Astrocyte of the spinal cord (primary cell): ENCODE measurements at regions not wholly inside any gene's neighbourhood (a gene's known extent, or its start where the extent isn't known, plus 50 kb on each side); places are given as distances from the start of the nearest gene placed in this dataset.
A peak's percentile ranks its signal among the peaks of the same experiment; 100 is the strongest.

Experiments
- DNase-seq: peaks from one replicate; pipeline ENCODE4 v3.0.0; 2011; ENCODE audit warnings: low read depth, low spot score
- H3K4me3 ChIP-seq: 2 replicates; pipeline ENCODE4 v1.5.1; 2011; ENCODE audit warnings: low read depth, mild to moderate bottlenecking, low read length, moderate library complexity
- CTCF ChIP-seq: IDR thresholded peaks from 2 replicates; pipeline ENCODE4 v1.5.1; 2012; ENCODE audit warnings: low read depth, mild to moderate bottlenecking, low read length, inconsistent platforms
- in situ Hi-C: cut with HindIII; loops from 2 replicates; pipeline ENCODE4 v1.10.0; 2017; ENCODE audit warnings: low sequenced_read_pairs

GRCh38 chr14:87233806-87234384, 759.1 kb downstream of the GALC start:
- no peak for DNase-seq
- in situ Hi-C loops = no loop called here
- no peak overlapping the region for H3K4me3 ChIP-seq
- TF ChIP-seq CTCF = no peak

GRCh38 chr14:87233266-87233665, 759.7 kb downstream of the GALC start:
- DNase-seq = no peak
- no peak for TF ChIP-seq CTCF
- no peak overlapping the region for H3K4me3 ChIP-seq
- in situ Hi-C loops = no loop called here

DNA sequence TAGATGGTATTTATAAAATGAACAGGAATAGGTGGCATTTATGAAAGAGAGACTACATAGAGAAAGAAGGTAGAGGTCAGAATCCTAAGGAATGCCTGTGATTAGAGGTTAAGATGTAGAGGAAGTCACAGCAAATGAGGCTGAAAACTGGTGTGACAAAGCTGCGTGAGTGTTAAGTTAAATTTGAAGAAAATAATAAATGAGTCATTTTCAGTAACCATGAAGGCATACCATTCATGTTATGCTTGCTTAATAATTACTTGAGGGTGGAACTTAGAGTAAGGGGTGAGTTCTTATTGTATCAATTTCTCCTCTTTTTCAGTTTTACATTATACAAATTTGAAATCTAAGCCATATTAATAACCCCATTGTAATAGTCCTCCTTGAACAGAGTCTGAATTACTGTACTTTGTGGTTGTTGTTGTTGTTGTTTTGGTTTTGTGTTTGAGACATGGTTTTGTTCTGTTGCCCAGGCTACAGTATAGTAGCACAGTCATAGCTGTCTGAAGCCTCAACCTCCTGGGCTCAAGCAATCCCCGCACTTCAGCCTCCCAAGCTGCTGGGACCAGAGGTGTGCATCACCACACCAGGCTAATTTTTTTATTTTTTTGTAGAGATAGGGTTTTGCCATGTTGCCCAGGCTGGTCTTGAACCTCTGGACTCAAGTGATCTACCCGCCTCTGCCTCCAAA, 761.5 kb downstream of the GALC start:
- H3K4me3 ChIP-seq = no peak overlapping the region
- in situ Hi-C loops = no loop called here
- peak; percentile 7 for DNase-seq
- no peak for TF ChIP-seq CTCF

DNA sequence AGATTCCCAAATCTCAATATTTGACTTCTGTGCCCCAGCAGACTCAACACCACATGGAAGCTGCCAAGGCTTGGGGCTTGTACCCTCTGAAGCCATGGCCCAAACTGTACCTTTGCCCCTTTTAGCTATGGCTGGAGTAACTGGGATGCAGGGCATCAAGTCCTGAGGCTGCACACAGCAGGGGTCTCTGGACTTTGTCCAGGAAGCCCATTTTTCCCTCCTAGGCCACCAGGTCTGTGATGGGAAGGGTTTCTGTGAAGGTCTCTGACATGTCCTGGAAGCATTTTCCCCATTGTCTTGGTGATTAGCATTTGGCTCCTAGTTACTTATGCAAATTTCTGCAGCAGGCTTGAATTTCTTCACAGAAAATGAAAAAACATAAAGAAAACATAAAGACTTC, 762.3 kb downstream of the GALC start:
- TF ChIP-seq CTCF = no peak
- in situ Hi-C loops = no loop called here
- DNase-seq = no peak
- H3K4me3 ChIP-seq = no peak overlapping the region

DNA sequence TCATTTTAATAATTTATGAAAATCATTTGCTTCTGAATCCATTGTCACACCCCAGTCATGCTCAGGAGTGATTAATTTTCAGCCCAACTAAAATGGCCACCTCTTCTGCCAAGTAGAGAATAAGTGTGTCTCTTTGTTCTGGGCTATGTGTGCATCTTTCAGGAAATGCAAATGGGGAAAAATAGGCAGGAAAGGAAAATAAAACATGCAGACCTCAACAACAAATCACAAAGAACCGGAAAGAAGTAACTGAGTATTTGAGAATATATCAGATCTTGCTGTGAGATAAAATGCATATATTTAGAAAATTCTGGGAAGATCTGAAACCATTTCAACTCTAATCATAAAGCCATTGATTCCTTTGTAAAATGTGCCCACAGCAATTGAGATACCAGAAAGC, 763.9 kb downstream of the GALC start:
- no peak for DNase-seq
- in situ Hi-C loops = no loop called here
- H3K4me3 ChIP-seq = no peak overlapping the region
- TF ChIP-seq CTCF = no peak

DNA sequence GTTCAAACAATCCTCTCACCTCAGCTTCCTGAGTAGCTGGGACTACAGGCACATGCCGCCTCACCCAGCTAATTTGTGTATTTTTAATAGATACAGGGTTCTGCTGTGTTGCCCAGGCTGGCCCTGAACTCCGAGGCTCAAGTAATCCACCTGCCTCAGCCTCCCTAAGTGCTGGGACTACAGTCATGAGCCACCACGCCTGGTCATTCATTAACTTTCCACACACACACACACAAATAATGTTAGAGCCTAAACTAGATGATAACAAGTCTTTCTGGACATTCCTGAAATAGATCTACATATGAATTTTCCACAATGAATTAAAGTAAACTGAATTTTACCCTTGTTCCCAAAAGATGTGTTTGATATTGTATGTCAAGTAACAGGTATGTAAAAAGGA, 776.0 kb downstream of the GALC start:
- no peak for DNase-seq
- no peak for TF ChIP-seq CTCF
- no peak overlapping the region for H3K4me3 ChIP-seq
- in situ Hi-C loops = no loop called here

DNA sequence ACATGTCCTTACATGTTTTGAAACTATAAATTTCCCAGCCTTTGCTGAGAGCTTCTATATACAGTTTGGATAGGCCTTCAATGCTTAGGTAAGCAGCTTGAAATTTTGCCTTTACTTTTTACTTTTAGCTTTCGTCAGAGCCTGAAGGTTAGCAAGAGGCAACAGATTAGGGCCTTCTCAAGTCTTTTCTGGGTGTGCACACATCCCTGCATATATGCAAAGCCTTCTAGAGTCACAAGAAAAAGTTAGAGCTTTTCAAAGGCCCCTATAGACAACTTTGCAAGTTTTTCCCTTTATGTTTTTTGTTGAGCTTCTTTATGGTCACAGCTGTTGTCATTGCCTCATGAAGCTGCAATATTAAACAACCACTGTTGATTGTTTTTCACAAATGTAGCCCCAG, 778.4 kb downstream of the GALC start:
- in situ Hi-C loops = no loop called here
- no peak for TF ChIP-seq CTCF
- H3K4me3 ChIP-seq = no peak overlapping the region
- DNase-seq = no peak
